ENCODE measurements at regions not wholly inside any gene's neighbourhood (a gene's known extent, or its start where the extent isn't known, plus 50 kb on each side); places are given as distances from the start of the nearest gene placed in this dataset.

DNA sequence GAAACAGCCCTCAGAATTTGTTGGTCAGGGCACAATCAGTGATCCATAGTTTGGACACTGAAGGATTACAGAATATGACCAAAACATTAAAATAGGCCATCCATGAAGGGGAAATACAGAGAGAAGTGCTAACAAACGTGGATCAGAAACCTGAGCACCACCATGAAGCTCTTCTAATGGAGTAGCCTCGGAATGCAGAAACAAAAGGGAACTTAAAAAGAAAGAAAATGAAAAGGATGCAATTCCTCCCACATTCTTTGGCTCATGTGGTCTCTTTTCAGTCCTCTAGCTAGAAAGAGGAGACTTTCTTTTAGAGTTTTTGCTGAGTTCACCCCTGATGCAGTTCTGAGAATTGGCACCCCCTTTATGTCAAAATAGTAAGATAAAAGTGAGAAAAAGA lies 989.8 kb upstream of the B3GALT2 start:
- TF ChIP-seq ARNTL (CRISPR knock-in tag; IDR thresholded peaks at IDR 0.05; ENCODE audit: borderline replicate concordance, low read depth) = no peak
- no peak for TF ChIP-seq TCF4 (CRISPR knock-in tag; IDR thresholded peaks at IDR 0.05; ENCODE audit: borderline replicate concordance)
- no peak for TF ChIP-seq TOX (CRISPR knock-in tag; IDR thresholded peaks at IDR 0.05; ENCODE audit: borderline replicate concordance)
- no peak for TF ChIP-seq BACH2 (CRISPR knock-in tag; IDR thresholded peaks at IDR 0.05; ENCODE audit: borderline replicate concordance)
- TF ChIP-seq, protein P1, sequence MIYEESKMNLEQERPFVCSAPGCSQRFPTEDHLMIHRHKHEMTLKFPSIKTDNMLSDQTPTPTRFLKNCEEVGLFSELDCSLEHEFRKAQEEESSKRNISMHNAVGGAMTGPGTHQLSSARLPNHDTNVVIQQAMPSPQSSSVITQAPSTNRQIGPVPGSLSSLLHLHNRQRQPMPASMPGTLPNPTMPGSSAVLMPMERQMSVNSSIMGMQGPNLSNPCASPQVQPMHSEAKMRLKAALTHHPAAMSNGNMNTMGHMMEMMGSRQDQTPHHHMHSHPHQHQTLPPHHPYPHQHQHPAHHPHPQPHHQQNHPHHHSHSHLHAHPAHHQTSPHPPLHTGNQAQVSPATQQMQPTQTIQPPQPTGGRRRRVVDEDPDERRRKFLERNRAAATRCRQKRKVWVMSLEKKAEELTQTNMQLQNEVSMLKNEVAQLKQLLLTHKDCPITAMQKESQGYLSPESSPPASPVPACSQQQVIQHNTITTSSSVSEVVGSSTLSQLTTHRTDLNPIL (CRISPR knock-in tag; IDR thresholded peaks at IDR 0.05; ENCODE audit: low read depth) = no peak
- TF ChIP-seq GLIS3 (CRISPR knock-in tag; IDR thresholded peaks at IDR 0.05) = no peak
- no peak for TF ChIP-seq OSR1 (CRISPR knock-in tag; IDR thresholded peaks at IDR 0.05)
- TF ChIP-seq ZFP30 (CRISPR knock-in tag; IDR thresholded peaks at IDR 0.05) = no peak
